PFSK-1 (cell line): ENCODE measurements at regions not wholly inside any gene's neighbourhood (a gene's known extent, or its start where the extent isn't known, plus 50 kb on each side); places are given as distances from the start of the nearest gene placed in this dataset.

Experiments
- FOXP2 ChIP-seq: optimal IDR thresholded peaks from 2 replicates; pipeline ENCODE3; 2011; ENCODE audit warnings: borderline replicate concordance, control low read depth, inconsistent platforms; ENCODE audit not compliant: insufficient read depth; ENCODE audit errors: extremely low read length, extremely low read depth
- POLR2AphosphoS5 ChIP-seq: IDR thresholded peaks from 2 replicates; pipeline ENCODE4 v1.6.1; 2012; ENCODE audit warnings: low read depth, mild to moderate bottlenecking, control low read depth, low read length, moderate library complexity
- REST ChIP-seq, 2 experiments: IDR thresholded peaks; 2 replicates each; pipeline versions ENCODE4 v1.6.1 to v1.8.0; 2011 to 2012; ENCODE audit warnings: low read depth in 2 of 2, low read length in 2 of 2, control low read depth in 1 of 2, inconsistent platforms in 1 of 2, mild to moderate bottlenecking in 1 of 2, moderate library complexity in 1 of 2; ENCODE audit not compliant: insufficient read depth in 1 of 2
- SIN3A ChIP-seq: IDR thresholded peaks from 2 replicates; pipeline ENCODE4 v1.6.1; 2012; ENCODE audit warnings: mild to moderate bottlenecking, low read length, moderate library complexity, borderline replicate concordance; ENCODE audit not compliant: insufficient read depth
- TAF1 ChIP-seq: IDR thresholded peaks from 2 replicates; pipeline ENCODE4 v1.6.1; 2012; ENCODE audit warnings: low read length, control low read depth, borderline replicate concordance; ENCODE audit not compliant: insufficient read depth

GRCh38 chr18:73948084-73948483 lies 199.6 kb downstream of the FBXO15 start:
- no peak for TF ChIP-seq REST (IDR thresholded peaks at IDR 0.05; ENCODE audit: insufficient read depth in 1 of 2, low read depth in 2 of 2, low read length in 2 of 2)
- TF ChIP-seq FOXP2 = no peak
- TF ChIP-seq POLR2AphosphoS5 = no peak
- no peak for TF ChIP-seq SIN3A
- TF ChIP-seq TAF1 = no peak

GRCh38 chr18:73947180-73947921 lies 200.3 kb downstream of the FBXO15 start:
- TF ChIP-seq TAF1 (no peak), REST (IDR thresholded peaks at IDR 0.05; ENCODE audit: insufficient read depth in 1 of 2, low read depth in 2 of 2, low read length in 2 of 2) (no peak), FOXP2 (no peak), SIN3A (no peak), POLR2AphosphoS5 (no peak)

- TF ChIP-seq POLR2AphosphoS5 = no peak
- no peak for TF ChIP-seq TAF1
- no peak for TF ChIP-seq SIN3A
- TF ChIP-seq REST (IDR thresholded peaks at IDR 0.05; ENCODE audit: insufficient read depth in 1 of 2, low read depth in 2 of 2, low read length in 2 of 2) = no peak
- TF ChIP-seq FOXP2 = no peak
These were observed 202.4 kb downstream of the FBXO15 start for GRCh38 chr18:73945130-73945792.

GRCh38 chr18:73944715-73945114 lies 202.9 kb downstream of the FBXO15 start:
- TF ChIP-seq FOXP2 = no peak

GRCh38 chr18:73943763-73944162 lies 203.9 kb downstream of the FBXO15 start:
- TF ChIP-seq POLR2AphosphoS5 (no peak), SIN3A (no peak), TAF1 (no peak), REST (IDR thresholded peaks at IDR 0.05; ENCODE audit: insufficient read depth in 1 of 2, low read depth in 2 of 2, low read length in 2 of 2) (no peak), FOXP2 (no peak)
